Astrocyte (in vitro differentiated cells and primary cell): ENCODE measurements at regions not wholly inside any gene's neighbourhood (a gene's known extent, or its start where the extent isn't known, plus 50 kb on each side); places are given as distances from the start of the nearest gene placed in this dataset.
A peak's percentile ranks its signal among the peaks of the same experiment; 100 is the strongest.

Experiments used
- DNase-seq: peaks from one replicate; pipeline ENCODE4 v3.0.0-alpha.2; 2010; ENCODE audit warnings: low read depth
- FAIRE-seq: peaks from 2 replicates; lab custom pipeline; 2011; peaks lifted over from hg19 to GRCh38; lab: Jason Lieb, UNC
- H2AFZ ChIP-seq: 2 replicates; pipeline ENCODE4 v1.6.0; 2012; ENCODE audit warnings: low read depth, low read length, inconsistent platforms
- H3K27ac ChIP-seq: 2 replicates; pipeline ENCODE4 v1.5.1; 2011; ENCODE audit warnings: low read depth, low read length, inconsistent platforms
- H3K27me3 ChIP-seq: 2 replicates; pipeline ENCODE4 v1.6.0; 2011; ENCODE audit warnings: low read length, inconsistent platforms; ENCODE audit not compliant: insufficient read depth
- H3K36me3 ChIP-seq: 2 replicates; pipeline ENCODE4 v1.5.1; 2011; ENCODE audit warnings: low read length, inconsistent platforms; ENCODE audit not compliant: insufficient read depth
- H3K4me1 ChIP-seq: 2 replicates; pipeline ENCODE4 v1.5.1; 2011; ENCODE audit warnings: low read length, inconsistent platforms; ENCODE audit not compliant: insufficient read depth
- H3K4me2 ChIP-seq: 2 replicates; pipeline ENCODE4 v1.6.0; 2012; ENCODE audit warnings: low read length, inconsistent platforms
- H3K4me3 ChIP-seq: 2 replicates; pipeline ENCODE4 v1.5.1; 2011; ENCODE audit warnings: low read depth, mild to moderate bottlenecking, low read length, inconsistent platforms; ENCODE audit not compliant: insufficient read depth
- H3K79me2 ChIP-seq: 2 replicates; pipeline ENCODE4 v1.6.0; 2012; ENCODE audit warnings: mild to moderate bottlenecking, low read length, inconsistent platforms; ENCODE audit not compliant: insufficient read depth
- H3K9ac ChIP-seq: 2 replicates; pipeline ENCODE4 v1.6.0; 2012; ENCODE audit warnings: mild to moderate bottlenecking, low read length, inconsistent platforms
- H3K9me3 ChIP-seq: 2 replicates; pipeline ENCODE4 v1.5.1; 2012; ENCODE audit warnings: low read depth, mild to moderate bottlenecking, low read length, inconsistent platforms; ENCODE audit not compliant: insufficient read depth
- H4K20me1 ChIP-seq: 2 replicates; pipeline ENCODE4 v1.6.0; 2012; ENCODE audit warnings: low read length, inconsistent platforms; ENCODE audit not compliant: insufficient read depth
- H3K27ac Mint-ChIP-seq: one replicate; pipeline ENCODE4 v1.8.0; 2021; ENCODE audit warnings: mild to moderate bottlenecking, mixed read lengths; ENCODE audit not compliant: unreplicated experiment
- H3K27me3 Mint-ChIP-seq: one replicate; pipeline ENCODE4 v1.8.0; 2021; ENCODE audit warnings: low read depth, mixed read lengths; ENCODE audit not compliant: unreplicated experiment
- H3K36me3 Mint-ChIP-seq: one replicate; pipeline ENCODE4 v1.8.0; 2021; ENCODE audit warnings: low read depth, mixed read lengths; ENCODE audit not compliant: unreplicated experiment
- H3K4me1 Mint-ChIP-seq: one replicate; pipeline ENCODE4 v1.8.0; 2021; ENCODE audit warnings: low read depth, mixed read lengths; ENCODE audit not compliant: unreplicated experiment
- H3K4me3 Mint-ChIP-seq: one replicate; pipeline ENCODE4 v1.8.0; 2021; ENCODE audit warnings: mild to moderate bottlenecking, moderate library complexity, mixed read lengths; ENCODE audit not compliant: unreplicated experiment
- H3K9me3 Mint-ChIP-seq: one replicate; pipeline ENCODE4 v1.8.0; 2021; ENCODE audit warnings: mild to moderate bottlenecking, mixed read lengths; ENCODE audit not compliant: unreplicated experiment
- EZH2 ChIP-seq: IDR thresholded peaks from 2 replicates; pipeline ENCODE4 v1.6.1; 2012; ENCODE audit warnings: mild to moderate bottlenecking, low read length, inconsistent platforms; ENCODE audit not compliant: insufficient read depth
- TF ChIP-seq, protein P1 (sequence below): IDR thresholded peaks from 2 replicates; pipeline ENCODE4 v1.5.1; 2011; ENCODE audit warnings: low read depth, mild to moderate bottlenecking, inconsistent platforms, low read length, moderate library complexity; ENCODE audit not compliant: insufficient read depth

DNA sequence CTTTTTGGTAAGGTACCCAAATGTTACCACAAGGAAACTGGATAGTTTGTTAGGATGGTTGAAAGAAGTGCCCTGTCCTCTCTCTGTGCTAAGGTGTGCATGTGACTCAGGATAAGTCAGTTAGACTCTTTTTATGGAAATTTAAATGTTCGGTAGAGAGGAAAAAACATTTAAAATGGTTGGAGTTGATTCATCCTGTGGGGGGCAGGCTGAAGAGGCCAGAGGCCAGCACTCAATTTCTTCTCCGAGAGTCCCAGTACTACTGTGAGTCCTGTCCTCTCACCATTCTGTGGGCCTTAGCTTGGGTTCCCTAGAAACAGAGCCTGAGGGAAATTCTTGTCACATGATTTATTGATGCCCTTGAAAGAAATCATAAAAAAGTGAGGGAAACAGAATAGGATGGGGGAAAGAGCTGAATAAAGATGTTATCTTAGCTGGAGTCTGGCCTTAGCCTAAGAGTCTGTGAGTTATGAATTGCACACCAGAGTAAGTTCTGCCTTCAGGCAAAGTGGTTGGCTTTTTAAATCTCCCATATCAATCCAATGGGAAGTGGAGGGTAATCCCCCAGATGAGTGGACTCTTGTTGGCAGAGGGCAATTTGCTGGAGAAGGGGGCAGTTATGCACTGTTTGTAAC lies 106.5 kb upstream of the GALNT15 start:
- FAIRE-seq (no peak), DNase-seq (no peak)
- no peaks in the 10 kb centered on the region for H4K20me1 ChIP-seq
- H3K27ac ChIP-seq, result peak overlapping the region; percentile 95
- Mint-ChIP-seq H3K9me3 (peaks cover 1% of the 10 kb centered on the region), H3K4me1 (peaks cover 63% of the 10 kb centered on the region), H3K36me3 (peaks cover 1% of the 10 kb centered on the region), H3K4me3 (peak overlapping the region; percentile 13), H3K27ac (peak overlapping the region; percentile 98), H3K27me3 (no peaks in the 10 kb centered on the region)
- peak overlapping the region; percentile 14 for H3K4me2 ChIP-seq
- H3K36me3 ChIP-seq, result no peaks in the 10 kb centered on the region
- no peak overlapping the region for H2AFZ ChIP-seq
- no peak for TF ChIP-seq EZH2
- TF ChIP-seq, protein P1, sequence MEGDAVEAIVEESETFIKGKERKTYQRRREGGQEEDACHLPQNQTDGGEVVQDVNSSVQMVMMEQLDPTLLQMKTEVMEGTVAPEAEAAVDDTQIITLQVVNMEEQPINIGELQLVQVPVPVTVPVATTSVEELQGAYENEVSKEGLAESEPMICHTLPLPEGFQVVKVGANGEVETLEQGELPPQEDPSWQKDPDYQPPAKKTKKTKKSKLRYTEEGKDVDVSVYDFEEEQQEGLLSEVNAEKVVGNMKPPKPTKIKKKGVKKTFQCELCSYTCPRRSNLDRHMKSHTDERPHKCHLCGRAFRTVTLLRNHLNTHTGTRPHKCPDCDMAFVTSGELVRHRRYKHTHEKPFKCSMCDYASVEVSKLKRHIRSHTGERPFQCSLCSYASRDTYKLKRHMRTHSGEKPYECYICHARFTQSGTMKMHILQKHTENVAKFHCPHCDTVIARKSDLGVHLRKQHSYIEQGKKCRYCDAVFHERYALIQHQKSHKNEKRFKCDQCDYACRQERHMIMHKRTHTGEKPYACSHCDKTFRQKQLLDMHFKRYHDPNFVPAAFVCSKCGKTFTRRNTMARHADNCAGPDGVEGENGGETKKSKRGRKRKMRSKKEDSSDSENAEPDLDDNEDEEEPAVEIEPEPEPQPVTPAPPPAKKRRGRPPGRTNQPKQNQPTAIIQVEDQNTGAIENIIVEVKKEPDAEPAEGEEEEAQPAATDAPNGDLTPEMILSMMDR, result no peak
- no peaks in the 10 kb centered on the region for H3K9me3 ChIP-seq
- H3K4me3 ChIP-seq, result no peak overlapping the region
- H3K27me3 ChIP-seq, result no peaks in the 10 kb centered on the region
- no peaks in the 10 kb centered on the region for H3K79me2 ChIP-seq
- peak overlapping the region; percentile 75 for H3K9ac ChIP-seq
- H3K4me1 ChIP-seq, result peaks cover 47% of the 10 kb centered on the region

DNA sequence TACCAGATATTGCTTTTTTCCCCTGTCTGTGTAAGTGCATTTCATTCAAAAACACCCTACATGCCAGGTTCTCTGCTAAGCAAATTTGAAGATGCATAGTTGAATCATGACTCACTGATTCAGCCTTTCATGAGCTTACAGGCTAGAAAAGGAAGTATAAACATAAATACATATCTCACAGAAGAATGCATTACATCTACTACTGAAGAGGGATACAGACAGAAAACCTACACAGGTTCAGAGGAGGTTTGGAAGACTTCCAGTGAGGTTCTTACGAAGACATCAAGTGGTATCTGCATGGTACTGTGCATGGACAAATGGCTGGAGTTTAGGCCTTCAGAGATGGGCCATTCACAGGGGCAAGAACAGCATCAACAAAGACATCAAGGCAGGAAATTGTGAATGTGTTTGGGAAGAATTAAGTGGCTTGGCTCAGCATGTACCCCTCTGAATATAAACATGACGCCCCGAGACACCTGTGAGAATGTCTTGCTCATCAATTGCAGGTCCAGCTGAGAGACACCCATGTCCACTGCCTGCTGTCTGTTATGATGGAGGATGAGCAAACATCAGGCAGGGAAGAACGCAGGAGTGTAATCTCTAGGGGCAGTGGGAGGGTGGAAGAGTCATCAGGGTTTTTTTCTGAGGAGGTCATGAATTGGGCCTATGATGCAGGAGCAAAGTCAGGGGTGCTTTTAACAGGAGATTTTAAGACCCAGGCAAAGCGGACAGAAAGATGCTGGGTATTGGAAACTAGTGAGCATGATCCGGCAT lies 105.1 kb upstream of the GALNT15 start:
- Histone ChIP-seq H3K4me1 (peaks cover 52% of the 10 kb centered on the region), H4K20me1 (no peaks in the 10 kb centered on the region), H3K27ac (peak overlapping the region; percentile 95), H3K9me3 (no peaks in the 10 kb centered on the region), H3K27me3 (no peaks in the 10 kb centered on the region), H3K9ac (peak overlapping the region; percentile 75), H3K4me3 (no peak overlapping the region), H3K36me3 (no peaks in the 10 kb centered on the region), H3K79me2 (no peaks in the 10 kb centered on the region), H2AFZ (no peak overlapping the region), H3K4me2 (peak overlapping the region; percentile 17)
- FAIRE-seq, result peak; percentile 66
- peak overlapping the region; percentile 98 for H3K27ac Mint-ChIP-seq
- TF ChIP-seq, protein P1, result no peak
- TF ChIP-seq EZH2, result no peak
- H3K36me3 Mint-ChIP-seq, result peaks cover 1% of the 10 kb centered on the region
- H3K9me3 Mint-ChIP-seq, result peaks cover 3% of the 10 kb centered on the region
- peaks cover 77% of the 10 kb centered on the region for H3K4me1 Mint-ChIP-seq
- DNase-seq, result peak; percentile 98
- no peaks in the 10 kb centered on the region for H3K27me3 Mint-ChIP-seq
- peak overlapping the region; percentile 63 for H3K4me3 Mint-ChIP-seq

DNA sequence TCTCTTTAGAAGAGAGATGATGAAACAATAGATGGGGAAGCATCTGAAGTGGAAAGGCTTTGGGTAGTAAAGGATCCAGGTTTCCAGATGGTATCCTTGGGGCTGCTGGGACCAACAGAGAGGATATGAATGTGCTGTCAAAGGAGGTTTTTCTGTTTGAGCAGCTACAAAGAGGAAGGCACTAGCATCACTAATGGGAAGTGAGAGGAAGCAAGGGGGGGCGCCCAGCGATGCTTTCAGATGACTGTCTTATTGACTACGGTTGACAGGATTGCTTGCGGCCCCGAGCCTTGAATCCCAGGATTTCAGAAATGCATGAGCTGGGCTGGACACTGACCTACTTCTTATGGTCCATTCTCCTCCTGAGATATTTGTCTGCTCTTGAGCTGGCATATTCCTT lies 103.8 kb upstream of the GALNT15 start:
- no peak overlapping the region for H2AFZ ChIP-seq
- H3K4me3 ChIP-seq, result no peak overlapping the region
- no peak overlapping the region for H3K9ac ChIP-seq
- DNase-seq (no peak), FAIRE-seq (no peak)
- Mint-ChIP-seq H3K36me3 (peaks cover 1% of the 10 kb centered on the region), H3K27ac (peak overlapping the region; percentile 43), H3K4me1 (peaks cover 73% of the 10 kb centered on the region), H3K27me3 (no peaks in the 10 kb centered on the region), H3K4me3 (no peak overlapping the region), H3K9me3 (peaks cover 5% of the 10 kb centered on the region)
- H3K36me3 ChIP-seq, result no peaks in the 10 kb centered on the region
- H3K4me2 ChIP-seq, result no peak overlapping the region
- H3K79me2 ChIP-seq, result no peaks in the 10 kb centered on the region
- peaks cover 47% of the 10 kb centered on the region for H3K4me1 ChIP-seq
- TF ChIP-seq, protein P1, result no peak
- TF ChIP-seq EZH2, result no peak
- H3K27me3 ChIP-seq, result no peaks in the 10 kb centered on the region
- no peaks in the 10 kb centered on the region for H4K20me1 ChIP-seq
- no peaks in the 10 kb centered on the region for H3K9me3 ChIP-seq
- no peak overlapping the region for H3K27ac ChIP-seq
